Mucosa of descending colon (tissue), 3 donors: ENCODE measurements at regions not wholly inside any gene's neighbourhood (a gene's known extent, or its start where the extent isn't known, plus 50 kb on each side); places are given as distances from the start of the nearest gene placed in this dataset.

Source experiments
- ATAC-seq: fragments of 200-7000 bp; cut with Tn5 transposase; one replicate; pipeline ENCODE4 v1.9.1; 2020; ENCODE audit warnings: mild to moderate bottlenecking, moderate library complexity
- DNase-seq, 3 donors: peaks; one replicate each; pipeline ENCODE4 v3.0.0-alpha.2; 2020
- H3K36me3 ChIP-seq: fragments of 200-600 bp; one replicate; pipeline ENCODE4 v1.8.0; 2021; ENCODE audit warnings: low read depth, mild to moderate bottlenecking
- H3K4me1 ChIP-seq: fragments of 200-600 bp; one replicate; pipeline ENCODE4 v1.8.0; 2021; ENCODE audit warnings: low read depth, mild to moderate bottlenecking
- H3K4me3 ChIP-seq: fragments of 200-600 bp; one replicate; pipeline ENCODE4 v1.8.0; 2021; ENCODE audit warnings: mild to moderate bottlenecking
- H3K9me3 ChIP-seq: fragments of 200-600 bp; one replicate; pipeline ENCODE4 v1.8.0; 2021; ENCODE audit warnings: mild to moderate bottlenecking
- CTCF ChIP-seq: fragments of 200-600 bp; IDR thresholded peaks from one replicate; pipeline ENCODE4 v1.8.0; 2022; ENCODE audit warnings: antibody characterized with exemption, mild to moderate bottlenecking
- intact Hi-C, 2 donors: fragments of 100-400 bp; cut with DNase I in 1 of 2; cut with micrococcal nuclease in 1 of 2; formaldehyde crosslinking; loops; one replicate each; pipeline versions ENCODE4 v1.11.0 to v1.11.1; 2022; cut with DNase I, micrococcal nuclease
- donor health status: DM: no; HTN: no; CAD: no; lungs with moderate emphysema.
- donor health status: DM: no; HTN: no; CAD: no.
- donor health status: DM: no; HTN: yes; CAD: no.

GRCh38 chr10:55858730-55859129, 502.3 kb downstream of the ZWINT start:
- Histone ChIP-seq H3K36me3 (no peaks in the 10 kb centered on the region), H3K4me3 (no peak overlapping the region), H3K4me1 (no peaks in the 10 kb centered on the region), H3K9me3 (no peaks in the 10 kb centered on the region)
- no peak for TF ChIP-seq CTCF
- ATAC-seq: no peak
- intact Hi-C loops: no loop called here
- DNase-seq: no peak

GRCh38 chr10:55852900-55853299, 508.2 kb downstream of the ZWINT start:
- ATAC-seq (no peak), DNase-seq (no peak)
- intact Hi-C loops: no loop called here
- Histone ChIP-seq H3K4me3 (no peak overlapping the region), H3K9me3 (no peaks in the 10 kb centered on the region), H3K36me3 (no peaks in the 10 kb centered on the region), H3K4me1 (no peaks in the 10 kb centered on the region)
- no peak for TF ChIP-seq CTCF

- TF ChIP-seq CTCF: no peak
- no peak overlapping the region for H3K4me3 ChIP-seq
- no peak for ATAC-seq
- no peaks in the 10 kb centered on the region for H3K4me1 ChIP-seq
- intact Hi-C loops: no loop called here
- no peaks in the 10 kb centered on the region for H3K36me3 ChIP-seq
- H3K9me3 ChIP-seq: no peaks in the 10 kb centered on the region
- DNase-seq: no peak
These were observed 523.8 kb downstream of the ZWINT start for GRCh38 chr10:55837273-55837672.

- intact Hi-C loops: no loop called here
These were observed 539.0 kb downstream of the ZWINT start for GRCh38 chr10:55822096-55822495.

GRCh38 chr10:55820478-55820877, 540.6 kb downstream of the ZWINT start:
- no peak for TF ChIP-seq CTCF
- no peak for DNase-seq
- ATAC-seq: no peak
- no peaks in the 10 kb centered on the region for H3K4me1 ChIP-seq
- intact Hi-C loops: no loop called here
- H3K36me3 ChIP-seq: no peaks in the 10 kb centered on the region
- no peak overlapping the region for H3K4me3 ChIP-seq
- H3K9me3 ChIP-seq: no peaks in the 10 kb centered on the region

More at GRCh38 chr10:55822096-55822495, 539.0 kb downstream of the ZWINT start:
- TF ChIP-seq CTCF: no peak
- no peak overlapping the region for H3K4me3 ChIP-seq
- H3K9me3 ChIP-seq: no peaks in the 10 kb centered on the region
- DNase-seq (no peak), ATAC-seq (no peak)
- H3K4me1 ChIP-seq: no peaks in the 10 kb centered on the region
- H3K36me3 ChIP-seq: no peaks in the 10 kb centered on the region

- Histone ChIP-seq H3K4me1 (no peaks in the 10 kb centered on the region), H3K4me3 (no peak overlapping the region), H3K36me3 (no peaks in the 10 kb centered on the region), H3K9me3 (no peaks in the 10 kb centered on the region)
- ATAC-seq (no peak), DNase-seq (no peak)
- intact Hi-C loops: no loop called here
- TF ChIP-seq CTCF: no peak
These were observed 541.0 kb downstream of the ZWINT start for GRCh38 chr10:55820071-55820470.
